ENCODE measurements at regions not wholly inside any gene's neighbourhood (a gene's known extent, or its start where the extent isn't known, plus 50 kb on each side); places are given as distances from the start of the nearest gene placed in this dataset.
"Not testable (repeated sequence)": the region's sequence is repeated elsewhere in the genome, so short reads cannot be mapped to it uniquely, and the experiment has no call there.

- no peak for DNase-seq (ENCODE audit: low read depth in 2 of 2)
- TF ChIP-seq CTCF (IDR thresholded peaks at IDR 0.05; ENCODE audit: low read depth, low read length) = no peak
- H3K4me3 ChIP-seq (replicated peaks in 1 of 2; ENCODE audit: low read depth in 2 of 2, low read length in 2 of 2) = no peak overlapping the region
These were observed 92.5 kb upstream of the PAGE3 start for GRCh38 chrX:55357236-55357635.

- TF ChIP-seq CTCF (IDR thresholded peaks at IDR 0.05; ENCODE audit: low read depth, low read length) = no peak
- H3K4me3 ChIP-seq (replicated peaks in 1 of 2; ENCODE audit: low read depth in 2 of 2, low read length in 2 of 2) = no peak overlapping the region
- DNase-seq (ENCODE audit: low read depth in 2 of 2) = no peak
These were observed 72.5 kb upstream of the MAGEH1 start for GRCh38 chrX:55379396-55379795.

GRCh38 chrX:55389376-55389775 lies 62.6 kb upstream of the MAGEH1 start:
- H3K4me3 ChIP-seq (replicated peaks in 1 of 2; ENCODE audit: low read depth in 2 of 2, low read length in 2 of 2) = no peak overlapping the region
- TF ChIP-seq CTCF (IDR thresholded peaks at IDR 0.05; ENCODE audit: low read depth, low read length) = no peak
- DNase-seq (ENCODE audit: low read depth in 2 of 2) = no peak

- not testable (repeated sequence) for H3K4me3 ChIP-seq (replicated peaks in 1 of 2; ENCODE audit: low read depth in 2 of 2, low read length in 2 of 2); DNase-seq (ENCODE audit: low read depth in 2 of 2)
These were observed 55.1 kb upstream of the MAGEH1 start for GRCh38 chrX:55396836-55397235.

Data from cardiac fibroblast (primary cell).